Stromal cell of bone marrow (primary cell): ENCODE measurements at regions not wholly inside any gene's neighbourhood (a gene's known extent, or its start where the extent isn't known, plus 50 kb on each side); places are given as distances from the start of the nearest gene placed in this dataset.
"Not testable (repeated sequence)": the region's sequence is repeated elsewhere in the genome, so short reads cannot be mapped to it uniquely, and the experiment has no call there.

ENCODE experiments used
- DNase-seq: peaks from one replicate; pipeline ENCODE4 v3.0.0-alpha.2; 2012; ENCODE audit warnings: low read depth

- peak; percentile 44 for DNase-seq
These were observed 1240.7 kb upstream of the WWC1 start for GRCh38 chr5:167050568-167051401.

- DNase-seq: no peak
These were observed 1240.1 kb upstream of the WWC1 start for GRCh38 chr5:167051402-167051768.

GRCh38 chr5:167052791-167053190, 1238.7 kb upstream of the WWC1 start:
- no peak for DNase-seq

GRCh38 chr5:167057665-167058064, 1233.8 kb upstream of the WWC1 start:
- DNase-seq: peak; percentile 31

- DNase-seq: no peak
These were observed 1229.8 kb upstream of the WWC1 start for GRCh38 chr5:167061695-167062094.

- no peak for DNase-seq
These were observed 1228.3 kb upstream of the WWC1 start for GRCh38 chr5:167063116-167063515.

GRCh38 chr5:167063788-167064187, 1227.7 kb upstream of the WWC1 start:
- no peak for DNase-seq

- DNase-seq: no peak
These were observed 1227.2 kb upstream of the WWC1 start for GRCh38 chr5:167064198-167064776.

GRCh38 chr5:167065794-167066193, 1225.7 kb upstream of the WWC1 start:
- DNase-seq: no peak

GRCh38 chr5:167071981-167072610, 1219.3 kb upstream of the WWC1 start:
- peak; percentile 16 for DNase-seq

- no peak for DNase-seq
These were observed 1209.9 kb upstream of the WWC1 start for GRCh38 chr5:167081561-167081960.

- DNase-seq: no peak
These were observed 1194.6 kb upstream of the WWC1 start for GRCh38 chr5:167096816-167097215.

- DNase-seq: no peak
These were observed 1187.1 kb upstream of the WWC1 start for GRCh38 chr5:167104351-167104750.

GRCh38 chr5:167105941-167106340, 1185.5 kb upstream of the WWC1 start:
- no peak for DNase-seq

- DNase-seq: no peak
These were observed 1183.8 kb upstream of the WWC1 start for GRCh38 chr5:167107684-167108083.

- DNase-seq: not testable (repeated sequence)
These were observed 1183.2 kb upstream of the WWC1 start for GRCh38 chr5:167108266-167108665.

GRCh38 chr5:167112556-167112955, 1178.9 kb upstream of the WWC1 start:
- no peak for DNase-seq

GRCh38 chr5:167122267-167122666, 1169.2 kb upstream of the WWC1 start:
- DNase-seq: no peak

GRCh38 chr5:167123126-167123525, 1168.3 kb upstream of the WWC1 start:
- no peak for DNase-seq

- no peak for DNase-seq
These were observed 1162.9 kb upstream of the WWC1 start for GRCh38 chr5:167128581-167128980.

GRCh38 chr5:167140548-167141291, 1150.7 kb upstream of the WWC1 start:
- DNase-seq: no peak

- DNase-seq: no peak
These were observed 1147.7 kb upstream of the WWC1 start for GRCh38 chr5:167143716-167144115.

- no peak for DNase-seq
These were observed 1145.6 kb upstream of the WWC1 start for GRCh38 chr5:167145841-167146240.
